Ishikawa (cell line): ENCODE measurements at regions not wholly inside any gene's neighbourhood (a gene's known extent, or its start where the extent isn't known, plus 50 kb on each side); places are given as distances from the start of the nearest gene placed in this dataset.

ENCODE experiments used
- CEBPB ChIP-seq: IDR thresholded peaks from 2 replicates; pipeline ENCODE4 v1.6.1; 2012
- CREB1 ChIP-seq: IDR thresholded peaks from 2 replicates; pipeline ENCODE4 v1.6.1; 2012; ENCODE audit warnings: low read depth
- EGR1 ChIP-seq: IDR thresholded peaks from 2 replicates; pipeline ENCODE4 v1.6.1; 2012
- EP300 ChIP-seq: IDR thresholded peaks from 2 replicates; pipeline ENCODE4 v1.6.1; 2012; ENCODE audit warnings: borderline replicate concordance
- FOXM1 ChIP-seq: IDR thresholded peaks from 2 replicates; pipeline ENCODE4 v1.6.1; 2012; ENCODE audit warnings: low read depth, borderline replicate concordance
- MAX ChIP-seq: IDR thresholded peaks from 2 replicates; pipeline ENCODE4 v1.6.1; 2012
- NFIC ChIP-seq: IDR thresholded peaks from 2 replicates; pipeline ENCODE4 v1.6.1; 2012
- RAD21 ChIP-seq: IDR thresholded peaks from 2 replicates; pipeline ENCODE4 v1.6.1; 2012; ENCODE audit warnings: low read depth
- REST ChIP-seq: IDR thresholded peaks from 2 replicates; pipeline ENCODE4 v1.6.1; 2012; ENCODE audit warnings: low read depth, mild to moderate bottlenecking
- TAF1 ChIP-seq: IDR thresholded peaks from 2 replicates; pipeline ENCODE4 v1.6.1; 2012; ENCODE audit warnings: low read depth, mild to moderate bottlenecking
- TCF12 ChIP-seq: IDR thresholded peaks from 2 replicates; pipeline ENCODE4 v1.6.1; 2012; ENCODE audit warnings: low read depth
- TEAD4 ChIP-seq: IDR thresholded peaks from 2 replicates; pipeline ENCODE4 v1.6.1; 2012
- USF1 ChIP-seq: IDR thresholded peaks from 2 replicates; pipeline ENCODE4 v1.6.1; 2012
- YY1 ChIP-seq: IDR thresholded peaks from 2 replicates; pipeline ENCODE4 v1.6.1; 2012; ENCODE audit warnings: low read depth
- ZBTB7A ChIP-seq: IDR thresholded peaks from 2 replicates; pipeline ENCODE4 v1.6.1; 2012; ENCODE audit warnings: low read depth

- no peak for TF ChIP-seq CREB1
- no peak for TF ChIP-seq RAD21
- TF ChIP-seq EP300, result no peak
- no peak for TF ChIP-seq EGR1
These were observed 541.7 kb downstream of the MBD2 start for GRCh38 chr18:53682796-53683195.

GRCh38 chr18:53677480-53677879 lies 547.0 kb downstream of the MBD2 start:
- TF ChIP-seq RAD21, result no peak
- no peak for TF ChIP-seq NFIC
- TF ChIP-seq EGR1, result no peak
- no peak for TF ChIP-seq FOXM1
- no peak for TF ChIP-seq TCF12
- no peak for TF ChIP-seq CREB1
- no peak for TF ChIP-seq TEAD4
- no peak for TF ChIP-seq REST
- TF ChIP-seq TAF1, result no peak
- TF ChIP-seq ZBTB7A, result no peak
- TF ChIP-seq CEBPB, result no peak
- no peak for TF ChIP-seq USF1
- TF ChIP-seq YY1, result no peak
- no peak for TF ChIP-seq MAX
- TF ChIP-seq EP300, result no peak

- TF ChIP-seq NFIC (no peak), CEBPB (no peak)
These were observed 558.8 kb downstream of the MBD2 start for GRCh38 chr18:53665701-53666100.

GRCh38 chr18:53664575-53664974 lies 559.9 kb downstream of the MBD2 start:
- no peak for TF ChIP-seq MAX
- no peak for TF ChIP-seq NFIC
- TF ChIP-seq CEBPB, result no peak
- no peak for TF ChIP-seq EP300
- no peak for TF ChIP-seq TEAD4
- TF ChIP-seq TAF1, result no peak
- no peak for TF ChIP-seq REST
- TF ChIP-seq FOXM1, result no peak
- TF ChIP-seq CREB1, result no peak
- no peak for TF ChIP-seq ZBTB7A
- no peak for TF ChIP-seq EGR1
- no peak for TF ChIP-seq RAD21
- no peak for TF ChIP-seq YY1
- no peak for TF ChIP-seq USF1

GRCh38 chr18:53660306-53660705 lies 564.2 kb downstream of the MBD2 start:
- TF ChIP-seq TAF1 (no peak), ZBTB7A (no peak), YY1 (no peak), RAD21 (no peak), TCF12 (no peak), USF1 (no peak), CEBPB (no peak), MAX (no peak), EP300 (no peak), CREB1 (no peak), EGR1 (no peak), TEAD4 (no peak), NFIC (no peak), REST (no peak), FOXM1 (no peak)
